Effector CD8-positive, alpha-beta T cell (primary cell): ENCODE measurements at regions not wholly inside any gene's neighbourhood (a gene's known extent, or its start where the extent isn't known, plus 50 kb on each side); places are given as distances from the start of the nearest gene placed in this dataset.
A peak's percentile ranks its signal among the peaks of the same experiment; 100 is the strongest.

Experiments used
- DNase-seq: peaks from one replicate; lab custom pipeline; 2025; lab: John Stamatoyannopoulos, UW

GRCh38 chr2:226275215-226275614, 524.4 kb downstream of the IRS1 start:
- no peak for DNase-seq

- DNase-seq: no peak
Observed at GRCh38 chr2:226274143-226274542, 525.5 kb downstream of the IRS1 start.

GRCh38 chr2:226273440-226273839, 526.2 kb downstream of the IRS1 start:
- DNase-seq: no peak

- DNase-seq: no peak
Observed at GRCh38 chr2:226272435-226272834, 527.2 kb downstream of the IRS1 start.

GRCh38 chr2:226270285-226271058, 529.1 kb downstream of the IRS1 start:
- DNase-seq: no peak

GRCh38 chr2:226267516-226268289, 531.9 kb downstream of the IRS1 start:
- DNase-seq: no peak

- no peak for DNase-seq
Observed at GRCh38 chr2:226256709-226257376, 542.8 kb downstream of the IRS1 start.

GRCh38 chr2:226256237-226256636, 543.4 kb downstream of the IRS1 start:
- DNase-seq: no peak

GRCh38 chr2:226251661-226252060, 548.0 kb downstream of the IRS1 start:
- DNase-seq: no peak

GRCh38 chr2:226247289-226248275, 552.0 kb downstream of the IRS1 start:
- DNase-seq: no peak

- no peak for DNase-seq
Observed at GRCh38 chr2:226234187-226234586, 565.4 kb downstream of the IRS1 start.

- DNase-seq: no peak
Observed at GRCh38 chr2:226233388-226233787, 566.2 kb downstream of the IRS1 start.

- DNase-seq: no peak
Observed at GRCh38 chr2:226228080-226228479, 571.5 kb downstream of the IRS1 start.

- DNase-seq: no peak
Observed at GRCh38 chr2:226227341-226227740, 572.3 kb downstream of the IRS1 start.

- DNase-seq: no peak
Observed at GRCh38 chr2:226223704-226224103, 575.9 kb downstream of the IRS1 start.

- DNase-seq: no peak
Observed at GRCh38 chr2:226220511-226220910, 579.1 kb downstream of the IRS1 start.

- no peak for DNase-seq
Observed at GRCh38 chr2:226217191-226217590, 582.4 kb downstream of the IRS1 start.

- no peak for DNase-seq
Observed at GRCh38 chr2:226216575-226216974, 583.0 kb downstream of the IRS1 start.

GRCh38 chr2:226215902-226216503, 583.6 kb downstream of the IRS1 start:
- peak; percentile 17 for DNase-seq

GRCh38 chr2:226213717-226214116, 585.9 kb downstream of the IRS1 start:
- no peak for DNase-seq

GRCh38 chr2:226211439-226211838, 588.2 kb downstream of the IRS1 start:
- no peak for DNase-seq
